GM12892 (cell line): ENCODE measurements at regions not wholly inside any gene's neighbourhood (a gene's known extent, or its start where the extent isn't known, plus 50 kb on each side); places are given as distances from the start of the nearest gene placed in this dataset.

Source experiments
- POLR2AphosphoS5 ChIP-seq: IDR thresholded peaks from 2 replicates; pipeline ENCODE4 v1.6.1; 2011; ENCODE audit warnings: low read depth, low read length, control low read depth
- TAF1 ChIP-seq: IDR thresholded peaks from 2 replicates; pipeline ENCODE4 v1.6.1; 2011; ENCODE audit warnings: low read depth, mild to moderate bottlenecking, control low read depth, low read length, borderline replicate concordance

DNA sequence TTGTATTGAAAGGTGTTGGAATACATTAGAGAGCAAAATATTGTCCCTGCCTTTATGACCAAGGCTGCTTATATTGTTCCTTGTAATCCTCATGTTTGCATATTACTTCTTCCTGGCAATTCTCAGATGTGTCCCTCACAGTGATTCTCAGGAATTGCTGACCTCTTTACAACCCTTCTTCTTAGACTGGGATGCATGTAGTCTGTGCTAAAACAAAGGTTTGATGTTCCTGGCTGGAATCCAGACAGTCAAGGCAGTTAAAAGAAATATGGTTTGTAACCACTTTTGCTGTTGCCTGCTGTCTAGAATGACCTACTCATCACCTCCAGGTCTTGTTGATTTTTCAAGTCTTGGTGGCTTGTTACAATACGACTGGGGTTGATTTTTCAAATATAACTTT, 367.6 kb downstream of the HGF start:
- no peak for TF ChIP-seq POLR2AphosphoS5
- TF ChIP-seq TAF1: no peak
